ENCODE measurements at regions not wholly inside any gene's neighbourhood (a gene's known extent, or its start where the extent isn't known, plus 50 kb on each side); places are given as distances from the start of the nearest gene placed in this dataset.
A peak's percentile ranks its signal among the peaks of the same experiment; 100 is the strongest.

DNA sequence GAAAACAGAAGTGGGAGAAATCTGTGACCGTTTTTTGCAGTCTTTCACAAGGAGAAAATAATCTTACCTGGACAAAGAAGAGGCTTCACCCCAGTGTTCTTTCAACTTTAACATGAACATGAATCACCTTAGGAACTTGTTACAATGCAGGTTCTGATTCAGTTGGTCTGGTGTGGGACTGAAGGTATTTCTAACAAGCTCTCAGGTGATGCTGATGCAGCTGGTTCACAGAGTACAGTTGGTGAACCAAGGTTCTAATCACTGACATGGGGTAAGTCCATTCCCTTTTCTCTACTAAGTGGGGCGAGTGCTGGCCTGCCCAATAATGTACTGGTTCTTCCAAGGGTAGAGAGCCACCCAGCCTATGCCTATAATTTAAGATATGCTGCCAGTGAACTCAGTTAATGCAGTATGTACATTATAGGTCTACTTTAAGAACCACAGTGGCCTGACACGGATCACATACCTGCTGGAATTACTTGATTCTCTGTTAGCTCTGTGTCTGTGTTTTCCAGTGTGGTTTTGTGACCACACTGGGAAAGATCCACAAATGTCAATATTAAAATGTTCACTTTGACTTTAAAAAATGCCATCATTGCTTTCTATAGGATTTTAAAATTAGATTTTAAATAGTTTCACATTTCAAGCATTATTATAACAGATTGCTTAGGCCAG lies 304.1 kb downstream of the ZNF621 start:
- peak in 1 of 2 donors; percentile 6 for ATAC-seq
- no peak for DNase-seq
- Histone ChIP-seq H3K36me3 (no peaks in the 10 kb centered on the region), H3K27me3 (no peaks in the 10 kb centered on the region), H3K27ac (no peak overlapping the region), H3K4me3 (no peak overlapping the region), H3K9me3 (no peaks in the 10 kb centered on the region), H3K4me1 (no peaks in the 10 kb centered on the region)
- in situ Hi-C loops (cut with MboI; ENCODE audit: low sequenced_read_pairs in 4 of 4), result no loop called here
- intact Hi-C loops (cut with DNase I; ENCODE audit: low total_unique reads), result no loop called here
- no peak for TF ChIP-seq POLR2A (IDR thresholded peaks at IDR 0.05)
- TF ChIP-seq, protein P1, sequence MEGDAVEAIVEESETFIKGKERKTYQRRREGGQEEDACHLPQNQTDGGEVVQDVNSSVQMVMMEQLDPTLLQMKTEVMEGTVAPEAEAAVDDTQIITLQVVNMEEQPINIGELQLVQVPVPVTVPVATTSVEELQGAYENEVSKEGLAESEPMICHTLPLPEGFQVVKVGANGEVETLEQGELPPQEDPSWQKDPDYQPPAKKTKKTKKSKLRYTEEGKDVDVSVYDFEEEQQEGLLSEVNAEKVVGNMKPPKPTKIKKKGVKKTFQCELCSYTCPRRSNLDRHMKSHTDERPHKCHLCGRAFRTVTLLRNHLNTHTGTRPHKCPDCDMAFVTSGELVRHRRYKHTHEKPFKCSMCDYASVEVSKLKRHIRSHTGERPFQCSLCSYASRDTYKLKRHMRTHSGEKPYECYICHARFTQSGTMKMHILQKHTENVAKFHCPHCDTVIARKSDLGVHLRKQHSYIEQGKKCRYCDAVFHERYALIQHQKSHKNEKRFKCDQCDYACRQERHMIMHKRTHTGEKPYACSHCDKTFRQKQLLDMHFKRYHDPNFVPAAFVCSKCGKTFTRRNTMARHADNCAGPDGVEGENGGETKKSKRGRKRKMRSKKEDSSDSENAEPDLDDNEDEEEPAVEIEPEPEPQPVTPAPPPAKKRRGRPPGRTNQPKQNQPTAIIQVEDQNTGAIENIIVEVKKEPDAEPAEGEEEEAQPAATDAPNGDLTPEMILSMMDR (IDR thresholded peaks at IDR 0.05 in 4 of 5, conservative IDR thresholded peaks at IDR 0.05 in 1 of 5), result no peak

DNA sequence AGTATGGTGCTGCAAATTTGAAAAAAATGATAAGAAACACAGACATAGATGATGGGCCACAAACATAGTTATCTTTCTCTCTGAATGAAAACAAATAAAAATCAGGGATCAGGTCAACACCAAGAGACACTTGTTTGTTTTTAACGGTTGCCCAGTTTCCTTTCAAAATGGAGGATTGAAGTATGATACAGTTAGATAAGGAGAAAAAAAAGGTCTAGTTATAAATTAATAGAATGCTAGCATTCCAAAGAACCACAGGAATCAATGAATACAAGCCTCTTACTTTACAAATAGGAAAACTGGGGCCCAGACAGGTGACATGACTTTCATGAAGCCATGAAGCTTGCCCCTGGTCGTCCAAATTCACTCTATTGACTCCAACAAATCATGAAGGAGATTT lies 305.1 kb downstream of the ZNF621 start:
- no peak for TF ChIP-seq POLR2A (IDR thresholded peaks at IDR 0.05)
- TF ChIP-seq, protein P1 (IDR thresholded peaks at IDR 0.05 in 4 of 5, conservative IDR thresholded peaks at IDR 0.05 in 1 of 5), result no peak

DNA sequence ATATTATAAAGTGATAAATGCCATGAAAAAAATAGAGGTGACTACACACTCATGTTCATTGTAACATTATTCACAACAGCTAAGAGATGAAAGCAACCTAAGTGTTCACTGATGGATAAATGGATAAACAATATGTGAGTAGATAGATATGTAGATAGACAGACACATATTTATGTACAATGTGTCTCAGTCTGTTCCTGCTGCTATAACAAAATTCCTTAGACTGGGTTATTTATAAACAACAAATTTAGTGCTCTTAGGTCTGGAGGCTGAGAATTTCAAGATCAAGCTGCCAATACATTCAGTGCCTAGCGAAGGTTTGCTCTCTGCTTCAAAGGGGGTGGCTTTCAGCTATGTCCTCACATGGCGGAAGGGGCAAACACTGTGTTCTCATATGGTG lies 312.5 kb downstream of the ZNF621 start:
- Histone ChIP-seq H3K4me1 (no peaks in the 10 kb centered on the region), H3K36me3 (no peaks in the 10 kb centered on the region), H3K27me3 (no peaks in the 10 kb centered on the region), H3K9me3 (no peaks in the 10 kb centered on the region), H3K27ac (no peak overlapping the region), H3K4me3 (no peak overlapping the region)
- in situ Hi-C loops (cut with MboI; ENCODE audit: low sequenced_read_pairs in 4 of 4) (no loop called here), intact Hi-C loops (cut with DNase I; ENCODE audit: low total_unique reads) (no loop called here)
- TF ChIP-seq POLR2A (IDR thresholded peaks at IDR 0.05), result no peak
- TF ChIP-seq, protein P1 (IDR thresholded peaks at IDR 0.05 in 4 of 5, conservative IDR thresholded peaks at IDR 0.05 in 1 of 5), result no peak
- ATAC-seq (no peak), DNase-seq (no peak)

More for the DNA sequence above, 305.1 kb downstream of the ZNF621 start:
- Histone ChIP-seq H3K27ac (no peak overlapping the region), H3K27me3 (no peaks in the 10 kb centered on the region), H3K4me3 (no peak overlapping the region), H3K9me3 (no peaks in the 10 kb centered on the region), H3K4me1 (no peaks in the 10 kb centered on the region), H3K36me3 (no peaks in the 10 kb centered on the region)
- intact Hi-C loops (cut with DNase I; ENCODE audit: low total_unique reads) (no loop called here), in situ Hi-C loops (cut with MboI; ENCODE audit: low sequenced_read_pairs in 4 of 4) (no loop called here)
- DNase-seq (no peak), ATAC-seq (no peak)

DNA sequence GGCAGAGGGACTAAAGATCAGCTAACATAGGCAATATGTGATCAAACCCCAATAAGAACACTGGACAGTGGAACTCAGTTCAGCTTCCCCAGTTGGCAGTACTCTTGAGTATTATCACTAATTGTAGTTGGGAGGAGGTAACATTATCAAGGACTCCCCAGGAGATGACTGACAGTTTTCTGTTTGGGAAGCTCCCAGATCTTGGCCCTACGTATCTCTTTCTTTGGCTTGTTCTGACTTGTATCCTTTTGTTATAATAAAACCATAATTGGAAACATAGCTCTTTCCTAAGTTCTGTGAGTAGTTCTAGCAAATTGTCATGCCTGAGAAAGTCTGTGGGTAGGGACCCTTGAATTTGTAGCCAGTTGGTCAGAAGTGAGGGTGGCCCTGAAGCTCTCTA lies 316.4 kb downstream of the ZNF621 start:
- Histone ChIP-seq H3K36me3 (no peaks in the 10 kb centered on the region), H3K4me1 (no peaks in the 10 kb centered on the region), H3K9me3 (no peaks in the 10 kb centered on the region), H3K4me3 (no peak overlapping the region), H3K27ac (no peak overlapping the region), H3K27me3 (no peaks in the 10 kb centered on the region)
- ATAC-seq (no peak), DNase-seq (no peak)
- in situ Hi-C loops (cut with MboI; ENCODE audit: low sequenced_read_pairs in 4 of 4), result no loop called here
- TF ChIP-seq, protein P1 (IDR thresholded peaks at IDR 0.05 in 4 of 5, conservative IDR thresholded peaks at IDR 0.05 in 1 of 5), result no peak
- no peak for TF ChIP-seq POLR2A (IDR thresholded peaks at IDR 0.05)
- intact Hi-C loops (cut with DNase I; ENCODE audit: low total_unique reads), result no loop called here
